PFSK-1 (cell line): ENCODE measurements at regions not wholly inside any gene's neighbourhood (a gene's known extent, or its start where the extent isn't known, plus 50 kb on each side); places are given as distances from the start of the nearest gene placed in this dataset.

Experiments
- TAF1 ChIP-seq: IDR thresholded peaks from 2 replicates; pipeline ENCODE4 v1.6.1; 2012; ENCODE audit warnings: low read length, control low read depth, borderline replicate concordance; ENCODE audit not compliant: insufficient read depth
- TF ChIP-seq, protein P1 (sequence below), 2 experiments: IDR thresholded peaks; 2 replicates each; pipeline versions ENCODE4 v1.6.1 to v1.8.0; 2011 to 2012; ENCODE audit warnings: low read depth in 2 of 2, low read length in 2 of 2, control low read depth in 1 of 2, inconsistent platforms in 1 of 2, mild to moderate bottlenecking in 1 of 2, moderate library complexity in 1 of 2; ENCODE audit not compliant: insufficient read depth in 1 of 2

DNA sequence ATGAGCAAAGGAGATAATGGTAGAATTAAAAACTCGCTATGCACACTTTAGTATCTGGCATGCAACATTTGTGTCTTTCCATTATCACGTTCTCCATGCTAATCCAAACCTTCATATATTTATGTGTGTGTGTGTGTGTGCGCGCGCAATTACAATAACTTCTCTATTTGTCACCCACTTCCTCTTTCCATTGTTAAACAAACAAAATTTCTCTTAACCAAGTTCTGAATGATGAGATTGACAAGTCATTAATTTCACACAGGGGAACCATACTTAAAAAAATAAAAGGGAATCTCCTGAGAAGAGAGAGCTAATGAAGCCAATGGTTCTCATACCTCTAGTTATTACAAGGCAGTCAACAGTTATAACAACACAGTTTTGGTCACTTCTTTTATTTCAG is 575.9 kb upstream of the MDGA2 start:
- TF ChIP-seq TAF1: no peak
- TF ChIP-seq, protein P1, sequence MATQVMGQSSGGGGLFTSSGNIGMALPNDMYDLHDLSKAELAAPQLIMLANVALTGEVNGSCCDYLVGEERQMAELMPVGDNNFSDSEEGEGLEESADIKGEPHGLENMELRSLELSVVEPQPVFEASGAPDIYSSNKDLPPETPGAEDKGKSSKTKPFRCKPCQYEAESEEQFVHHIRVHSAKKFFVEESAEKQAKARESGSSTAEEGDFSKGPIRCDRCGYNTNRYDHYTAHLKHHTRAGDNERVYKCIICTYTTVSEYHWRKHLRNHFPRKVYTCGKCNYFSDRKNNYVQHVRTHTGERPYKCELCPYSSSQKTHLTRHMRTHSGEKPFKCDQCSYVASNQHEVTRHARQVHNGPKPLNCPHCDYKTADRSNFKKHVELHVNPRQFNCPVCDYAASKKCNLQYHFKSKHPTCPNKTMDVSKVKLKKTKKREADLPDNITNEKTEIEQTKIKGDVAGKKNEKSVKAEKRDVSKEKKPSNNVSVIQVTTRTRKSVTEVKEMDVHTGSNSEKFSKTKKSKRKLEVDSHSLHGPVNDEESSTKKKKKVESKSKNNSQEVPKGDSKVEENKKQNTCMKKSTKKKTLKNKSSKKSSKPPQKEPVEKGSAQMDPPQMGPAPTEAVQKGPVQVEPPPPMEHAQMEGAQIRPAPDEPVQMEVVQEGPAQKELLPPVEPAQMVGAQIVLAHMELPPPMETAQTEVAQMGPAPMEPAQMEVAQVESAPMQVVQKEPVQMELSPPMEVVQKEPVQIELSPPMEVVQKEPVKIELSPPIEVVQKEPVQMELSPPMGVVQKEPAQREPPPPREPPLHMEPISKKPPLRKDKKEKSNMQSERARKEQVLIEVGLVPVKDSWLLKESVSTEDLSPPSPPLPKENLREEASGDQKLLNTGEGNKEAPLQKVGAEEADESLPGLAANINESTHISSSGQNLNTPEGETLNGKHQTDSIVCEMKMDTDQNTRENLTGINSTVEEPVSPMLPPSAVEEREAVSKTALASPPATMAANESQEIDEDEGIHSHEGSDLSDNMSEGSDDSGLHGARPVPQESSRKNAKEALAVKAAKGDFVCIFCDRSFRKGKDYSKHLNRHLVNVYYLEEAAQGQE (IDR thresholded peaks at IDR 0.05; ENCODE audit: insufficient read depth in 1 of 2, low read depth in 2 of 2, low read length in 2 of 2): no peak
